CD4-positive, alpha-beta T cell treated with Interferon gamma for 1 hour (primary cell): ENCODE measurements at regions not wholly inside any gene's neighbourhood (a gene's known extent, or its start where the extent isn't known, plus 50 kb on each side); places are given as distances from the start of the nearest gene placed in this dataset.

Experiments used
- DNase-seq: peaks from one replicate; pipeline ENCODE4 v3.0.0-alpha.2; 2020

DNA sequence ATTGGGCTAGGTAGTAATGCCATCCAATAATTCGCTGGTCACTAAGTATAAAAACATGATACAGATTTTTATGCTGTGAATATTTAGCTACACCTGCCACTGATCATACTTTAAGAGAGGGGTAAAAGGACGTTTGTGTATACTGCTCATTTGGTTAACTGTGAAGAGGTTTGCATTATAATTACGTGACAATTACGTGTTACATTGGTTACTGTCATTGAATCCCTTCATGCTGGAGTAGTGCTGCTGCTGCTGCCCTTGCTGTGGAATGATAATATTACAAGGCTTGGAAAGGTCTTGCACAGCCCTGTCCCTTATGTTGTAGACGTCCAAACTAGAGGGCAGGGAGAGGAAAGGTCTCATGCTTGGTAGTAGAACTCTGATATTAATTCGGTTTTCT, 312.2 kb upstream of the ATP2B1 start:
- no peak for DNase-seq

DNA sequence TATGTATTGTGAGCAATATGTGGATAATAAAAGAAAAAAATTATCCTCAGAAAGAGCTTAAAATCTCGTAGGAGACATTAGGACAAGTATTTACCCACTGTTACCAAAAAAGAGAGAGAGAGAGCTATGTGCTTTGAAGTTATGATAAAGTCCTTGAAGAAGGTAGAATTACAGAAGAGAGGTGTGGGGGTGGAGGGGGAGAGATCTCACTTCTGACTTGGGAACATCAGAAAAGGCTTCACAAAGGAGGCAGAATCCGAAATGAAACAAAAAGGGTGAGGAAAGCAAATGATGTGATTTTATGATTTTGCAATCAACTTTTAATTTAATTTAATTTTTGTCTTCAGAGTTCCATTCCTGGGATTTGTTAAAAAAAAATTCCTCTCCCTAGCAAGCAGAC, 311.8 kb upstream of the ATP2B1 start:
- DNase-seq = no peak

DNA sequence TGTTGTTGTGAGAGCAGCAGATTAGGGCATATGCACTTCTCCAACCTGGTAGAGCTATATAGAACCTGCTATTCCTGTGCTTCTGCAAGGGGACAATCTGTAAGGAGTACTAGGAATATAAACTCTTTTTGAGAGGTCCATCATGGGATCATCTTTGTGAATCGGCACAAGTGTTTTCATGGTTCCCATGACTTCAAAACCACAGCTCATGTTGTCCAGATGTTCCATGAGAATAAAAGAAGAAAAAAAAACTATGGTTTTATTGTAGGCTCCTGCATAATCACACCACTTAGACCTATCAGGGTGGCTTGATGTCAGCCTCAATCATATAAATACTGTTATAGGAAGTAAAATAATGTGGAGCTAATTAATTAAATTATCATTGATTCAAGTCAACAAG, 311.4 kb upstream of the ATP2B1 start:
- no peak for DNase-seq

- DNase-seq = no peak
Measured at GRCh38 chr12:90017316-90017715, 308.7 kb upstream of the ATP2B1 start.

GRCh38 chr12:90015228-90015627, 306.6 kb upstream of the ATP2B1 start:
- no peak for DNase-seq

DNA sequence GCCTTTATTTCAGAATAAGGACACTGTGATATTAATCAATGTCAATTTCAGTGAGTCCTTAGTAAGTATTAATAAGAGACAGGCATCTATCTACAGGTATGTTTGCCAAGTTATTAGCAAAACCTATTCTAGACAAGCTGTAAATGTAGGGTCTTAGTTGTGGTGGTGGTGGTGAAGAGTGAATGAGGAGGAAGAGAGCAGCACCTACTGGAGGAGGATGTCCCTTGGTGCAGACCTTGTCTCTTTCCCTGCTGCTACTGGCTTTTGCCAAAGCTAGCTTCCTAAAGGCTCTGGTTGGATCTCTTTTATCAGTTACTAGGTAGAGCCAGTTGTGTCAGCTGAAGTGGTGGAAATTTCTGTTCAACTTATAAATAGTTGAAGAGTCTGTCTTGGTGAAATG, 304.8 kb upstream of the ATP2B1 start:
- DNase-seq = peak; percentile 16

DNA sequence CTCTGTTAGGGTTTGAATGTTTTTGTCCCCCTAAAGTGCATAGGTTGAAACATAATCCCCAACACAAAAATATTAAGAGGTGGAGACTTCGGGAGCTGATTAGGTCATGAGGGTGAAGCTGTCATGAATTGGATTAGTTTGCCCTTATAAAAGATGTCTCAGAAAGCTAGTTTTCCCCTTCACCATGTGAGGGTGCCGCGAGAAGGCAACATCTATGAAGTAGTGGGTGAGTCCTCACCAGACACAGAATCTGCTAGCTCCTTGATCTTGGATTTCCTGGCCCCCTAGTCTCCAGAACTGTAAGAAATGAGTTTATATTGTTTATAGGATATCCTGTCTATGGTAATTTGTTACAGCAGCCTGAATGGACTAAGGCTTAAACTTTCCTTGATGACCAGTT, 301.5 kb upstream of the ATP2B1 start:
- DNase-seq = no peak

GRCh38 chr12:90008277-90008676, 299.6 kb upstream of the ATP2B1 start:
- DNase-seq = no peak

DNA sequence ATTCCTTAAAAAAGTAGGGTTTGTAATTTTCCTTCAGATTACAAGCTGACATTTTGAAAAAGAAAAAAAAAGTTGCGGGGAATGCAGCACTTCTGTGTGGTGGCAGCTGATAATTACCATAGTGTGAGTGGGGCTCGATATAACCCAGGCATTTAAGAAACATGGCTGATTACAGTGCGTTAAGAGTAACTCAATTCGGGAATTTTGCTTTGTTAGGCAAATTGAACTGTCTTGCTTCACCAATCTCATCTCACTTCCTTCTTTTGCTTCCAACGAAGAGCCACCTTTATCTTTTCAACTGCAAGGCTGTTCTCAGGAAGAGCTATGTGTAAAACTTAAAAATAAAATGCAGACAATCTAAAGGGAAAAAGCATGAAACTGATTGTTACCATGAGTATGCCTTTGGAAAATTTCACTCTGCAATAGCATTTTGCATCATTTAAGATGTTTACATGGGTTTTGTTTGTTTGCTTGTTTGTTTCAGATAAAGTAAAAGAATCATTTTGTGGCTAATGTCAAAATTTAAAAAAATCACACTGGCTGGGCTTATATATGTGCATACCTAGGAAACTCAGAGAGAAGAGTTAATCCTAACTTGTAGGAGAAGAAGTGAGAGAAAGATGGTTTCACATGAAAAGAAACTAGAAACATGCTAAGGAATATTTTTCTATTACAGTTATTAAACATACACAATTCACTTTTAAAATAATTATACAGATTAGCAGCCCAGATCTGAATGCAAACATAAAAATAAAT, 295.9 kb upstream of the ATP2B1 start:
- no peak for DNase-seq

- no peak for DNase-seq
Measured at GRCh38 chr12:90003688-90004087, 295.1 kb upstream of the ATP2B1 start.

DNA sequence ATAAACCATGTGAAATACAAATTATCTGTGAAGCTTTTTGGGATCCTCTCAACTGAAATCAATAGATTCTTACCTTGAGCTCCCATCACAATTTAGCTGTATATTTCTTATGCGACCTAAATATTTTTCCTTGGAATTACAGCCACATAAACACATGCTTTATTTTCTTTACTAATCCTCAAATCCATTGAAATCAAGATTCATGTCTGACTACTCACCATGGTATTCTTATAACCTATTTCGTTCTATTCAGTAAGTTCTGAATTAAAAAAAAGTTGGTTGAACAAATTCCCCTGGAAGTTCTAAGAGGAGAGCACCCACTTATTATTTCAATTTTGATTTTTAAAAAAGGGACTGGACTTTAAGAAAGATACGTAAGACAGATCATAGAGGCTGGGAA, 292.1 kb upstream of the ATP2B1 start:
- no peak for DNase-seq

GRCh38 chr12:89999699-90000505, 291.3 kb upstream of the ATP2B1 start:
- no peak for DNase-seq

- DNase-seq = no peak
Measured at GRCh38 chr12:89995870-89996269, 287.2 kb upstream of the ATP2B1 start.

DNA sequence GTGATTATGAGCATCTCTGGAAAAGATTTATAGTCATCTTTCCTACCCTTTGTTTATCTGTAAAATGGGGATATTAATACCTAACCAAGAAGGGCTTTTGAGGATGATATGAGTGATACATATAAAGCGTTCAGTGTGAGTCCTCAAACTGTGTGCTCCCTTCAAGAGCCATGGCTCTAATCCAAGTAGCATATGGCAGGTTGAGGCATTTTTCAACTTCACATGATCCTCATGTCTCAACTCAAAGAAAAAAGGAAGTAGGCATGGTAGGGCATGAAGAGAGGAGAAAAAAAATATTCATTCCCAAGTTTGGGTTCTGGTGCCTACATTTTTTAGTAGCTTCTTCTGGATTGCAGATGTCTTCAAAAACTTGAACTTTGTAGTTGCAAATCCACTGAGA, 286.3 kb upstream of the ATP2B1 start:
- no peak for DNase-seq

DNA sequence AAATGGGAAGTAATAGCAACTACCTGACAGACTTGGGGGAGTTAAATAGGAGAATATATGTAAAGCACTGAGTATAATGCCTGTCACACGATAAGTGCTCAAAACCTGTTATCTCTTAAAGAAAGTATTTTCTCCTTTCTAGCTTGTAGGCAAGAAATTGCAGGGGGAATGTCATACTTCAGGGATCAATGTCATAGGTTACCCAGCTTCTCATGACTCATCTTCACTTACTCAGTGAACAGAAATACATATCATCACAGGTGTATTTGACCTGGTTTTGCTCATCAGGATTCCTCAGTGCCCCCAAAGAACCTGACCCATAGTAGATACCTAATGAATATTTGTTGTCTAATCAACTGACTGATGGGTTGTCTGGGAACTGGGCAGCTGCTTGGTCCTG, 285.0 kb upstream of the ATP2B1 start:
- DNase-seq = no peak

- no peak for DNase-seq
Measured at GRCh38 chr12:89992668-89993451, 284.2 kb upstream of the ATP2B1 start.

- no peak for DNase-seq
Measured at GRCh38 chr12:89991807-89992590, 283.4 kb upstream of the ATP2B1 start.

- no peak for DNase-seq
Measured at GRCh38 chr12:89988188-89988915, 279.7 kb upstream of the ATP2B1 start.

DNA sequence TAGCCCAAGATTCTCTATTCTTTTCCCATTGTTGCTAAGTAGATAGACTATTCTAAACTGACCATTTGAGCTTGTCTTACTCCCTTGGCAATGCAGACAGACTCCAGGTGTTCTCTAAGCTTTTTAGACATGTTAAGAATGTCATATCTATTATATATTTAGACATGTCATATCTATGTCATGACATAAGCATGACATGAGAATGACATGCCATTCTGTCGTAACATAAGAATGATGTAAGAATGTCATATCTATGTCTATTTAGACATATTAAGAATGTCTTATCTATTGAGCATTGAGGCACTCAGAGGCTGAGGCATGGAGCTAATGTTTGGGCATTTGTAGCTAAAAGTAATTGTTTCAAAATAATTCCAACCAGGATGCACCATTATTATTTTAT, 277.3 kb upstream of the ATP2B1 start:
- no peak for DNase-seq

GRCh38 chr12:89984846-89985245, 276.2 kb upstream of the ATP2B1 start:
- no peak for DNase-seq

GRCh38 chr12:89983622-89984021, 275.0 kb upstream of the ATP2B1 start:
- no peak for DNase-seq

GRCh38 chr12:89980236-89980635, 271.6 kb upstream of the ATP2B1 start:
- no peak for DNase-seq
